ENCODE measurements at regions not wholly inside any gene's neighbourhood (a gene's known extent, or its start where the extent isn't known, plus 50 kb on each side); places are given as distances from the start of the nearest gene placed in this dataset.
"Not testable (repeated sequence)": the region's sequence is repeated elsewhere in the genome, so short reads cannot be mapped to it uniquely, and the experiment has no call there.

DNA sequence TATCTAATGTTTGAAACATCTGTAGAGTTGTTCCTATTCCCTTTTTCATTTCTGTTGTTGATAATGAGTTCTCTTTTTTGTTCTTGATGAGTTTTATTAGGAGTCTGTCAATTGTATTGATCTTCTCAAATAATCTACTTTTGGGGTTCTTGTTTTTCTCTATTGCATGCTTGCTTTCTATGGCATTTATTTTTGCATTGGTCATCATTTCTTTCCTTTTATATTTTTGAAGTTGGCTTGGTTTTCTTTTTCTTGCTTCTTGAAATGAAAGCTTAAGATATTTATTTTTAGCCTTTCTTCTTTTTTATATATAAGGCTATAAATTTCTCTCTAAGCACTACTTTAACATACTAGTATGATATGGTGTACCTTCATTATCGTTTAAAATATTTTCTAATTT lies 381.8 kb downstream of the NPHP4 start:
- in situ Hi-C loops (cut with MboI; ENCODE audit: low sequenced_read_pairs), result no loop called here

DNA sequence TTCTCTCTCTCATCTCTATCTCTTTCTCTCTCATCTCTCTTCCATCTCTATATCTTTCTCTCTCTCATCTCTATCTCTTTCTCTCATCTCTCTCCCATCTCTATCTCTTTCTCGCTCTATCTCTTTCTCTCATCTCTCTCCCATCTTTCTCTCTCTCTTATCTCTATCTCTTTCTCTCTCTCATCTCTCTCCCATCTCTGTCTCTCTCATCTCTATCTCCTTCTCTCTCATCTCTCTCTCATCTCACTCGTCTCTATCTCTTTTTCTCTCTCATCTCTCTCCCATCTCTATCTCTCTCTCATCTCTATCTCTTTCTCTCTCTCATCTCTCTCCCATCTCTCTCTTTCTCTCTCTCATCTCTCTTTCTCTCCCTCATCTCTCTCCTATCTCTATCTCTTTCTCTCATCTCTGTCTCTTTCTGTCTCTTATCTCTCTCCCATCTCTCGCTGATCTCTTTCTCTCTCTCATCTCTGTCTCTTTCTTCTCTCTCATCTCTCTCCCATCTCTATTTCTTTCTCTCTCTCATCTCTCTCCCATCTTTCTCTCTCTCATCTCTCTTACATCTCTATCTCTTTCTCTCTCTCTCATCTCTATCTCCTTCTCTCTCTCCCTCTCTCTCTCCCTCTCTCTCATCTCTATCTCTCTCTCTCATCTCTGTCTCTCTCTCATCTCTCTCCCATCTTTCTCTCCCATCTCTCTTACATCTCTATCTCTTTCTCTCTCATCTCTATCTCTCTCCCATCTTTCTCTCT lies 388.7 kb downstream of the NPHP4 start:
- in situ Hi-C loops (cut with MboI; ENCODE audit: low sequenced_read_pairs), result no loop called here

DNA sequence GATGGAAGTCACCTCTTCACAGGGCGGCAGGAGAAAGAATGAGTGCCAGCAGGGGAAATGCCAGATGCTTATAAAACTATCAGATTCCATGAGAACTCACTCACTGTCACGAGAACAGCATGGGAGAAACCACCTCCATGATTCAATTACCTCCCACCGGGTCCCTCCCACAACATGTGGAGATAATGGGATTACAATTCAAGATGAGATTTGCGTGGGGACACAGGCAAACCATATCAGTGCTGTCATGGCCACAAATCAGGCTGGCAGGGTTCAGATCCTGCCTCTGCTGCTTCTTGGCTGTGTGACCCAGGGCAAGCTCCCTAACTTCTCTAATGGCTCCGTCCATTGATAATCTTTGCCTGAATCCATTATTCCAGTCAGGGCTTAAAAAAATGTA lies 389.5 kb downstream of the NPHP4 start:
- in situ Hi-C loops (cut with MboI; ENCODE audit: low sequenced_read_pairs), result not testable (repeated sequence)

DNA sequence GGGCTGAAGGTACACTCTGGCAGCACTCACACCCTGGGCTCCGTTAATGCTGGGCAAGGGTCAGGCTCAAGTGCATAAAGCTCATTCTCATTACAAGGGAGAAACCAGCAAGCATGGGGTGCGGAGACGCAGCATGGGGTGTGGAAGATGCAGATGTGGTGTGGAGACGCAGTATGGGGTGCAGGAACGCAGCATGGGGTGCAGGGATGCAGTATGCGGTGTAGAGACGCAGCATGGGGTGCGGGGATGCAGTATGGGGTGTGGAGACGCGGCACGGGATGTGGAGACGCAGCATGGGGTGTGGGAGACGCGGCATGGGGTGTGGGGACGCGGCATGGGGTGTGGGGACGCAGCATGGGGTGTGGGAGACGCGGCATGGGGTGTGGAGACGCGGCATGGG lies 390.7 kb downstream of the NPHP4 start:
- in situ Hi-C loops (cut with MboI; ENCODE audit: low sequenced_read_pairs), result no loop called here

DNA sequence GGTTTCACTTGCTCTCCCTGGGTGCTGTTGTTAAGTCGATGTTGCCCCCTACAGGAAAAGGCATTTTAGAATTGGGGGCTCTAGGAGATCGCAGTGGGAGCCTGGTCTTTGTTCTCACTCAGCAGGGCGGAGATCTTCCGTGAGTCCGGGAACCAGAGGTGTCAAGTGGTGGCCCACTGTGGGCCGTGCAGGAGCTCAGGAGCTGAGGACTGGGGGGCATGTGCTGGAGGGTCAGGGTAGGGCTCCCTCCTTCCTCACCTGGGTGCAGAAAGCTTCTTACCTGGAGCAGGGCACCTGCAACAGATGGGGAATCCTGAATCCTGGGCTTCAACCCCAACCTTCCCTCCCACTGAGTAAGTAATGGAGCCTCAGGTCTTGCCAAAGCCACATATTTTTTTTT lies 392.7 kb downstream of the NPHP4 start:
- in situ Hi-C loops (cut with MboI; ENCODE audit: low sequenced_read_pairs), result no loop called here

DNA sequence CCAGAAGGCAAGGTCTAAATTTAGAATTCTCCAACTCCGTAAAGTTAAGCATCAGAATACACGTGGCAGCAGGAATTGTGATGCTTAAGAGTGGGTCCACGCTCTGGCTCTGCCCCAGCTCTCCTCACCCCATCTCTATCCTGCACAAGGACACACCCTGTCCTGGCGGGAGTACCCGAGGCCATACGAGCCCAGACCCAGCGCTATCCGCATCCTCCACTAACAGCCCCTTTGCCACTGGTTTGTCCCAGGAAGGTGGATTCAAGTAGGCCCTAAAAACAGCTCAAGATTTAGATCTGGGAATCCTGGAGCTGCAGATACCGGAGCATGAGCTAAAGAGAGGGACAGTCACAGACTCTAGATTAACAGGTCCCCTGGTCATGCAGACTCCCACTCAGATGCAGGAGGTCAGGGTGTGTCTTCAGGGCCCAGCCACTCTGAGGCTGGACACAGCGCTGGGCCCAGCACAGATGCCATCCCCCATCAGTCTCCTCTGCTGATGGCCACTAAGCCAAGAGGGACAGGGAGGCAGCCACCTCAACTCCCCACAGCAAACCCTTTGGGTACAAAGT lies 393.3 kb downstream of the NPHP4 start:
- in situ Hi-C loops (cut with MboI; ENCODE audit: low sequenced_read_pairs), result no loop called here

DNA sequence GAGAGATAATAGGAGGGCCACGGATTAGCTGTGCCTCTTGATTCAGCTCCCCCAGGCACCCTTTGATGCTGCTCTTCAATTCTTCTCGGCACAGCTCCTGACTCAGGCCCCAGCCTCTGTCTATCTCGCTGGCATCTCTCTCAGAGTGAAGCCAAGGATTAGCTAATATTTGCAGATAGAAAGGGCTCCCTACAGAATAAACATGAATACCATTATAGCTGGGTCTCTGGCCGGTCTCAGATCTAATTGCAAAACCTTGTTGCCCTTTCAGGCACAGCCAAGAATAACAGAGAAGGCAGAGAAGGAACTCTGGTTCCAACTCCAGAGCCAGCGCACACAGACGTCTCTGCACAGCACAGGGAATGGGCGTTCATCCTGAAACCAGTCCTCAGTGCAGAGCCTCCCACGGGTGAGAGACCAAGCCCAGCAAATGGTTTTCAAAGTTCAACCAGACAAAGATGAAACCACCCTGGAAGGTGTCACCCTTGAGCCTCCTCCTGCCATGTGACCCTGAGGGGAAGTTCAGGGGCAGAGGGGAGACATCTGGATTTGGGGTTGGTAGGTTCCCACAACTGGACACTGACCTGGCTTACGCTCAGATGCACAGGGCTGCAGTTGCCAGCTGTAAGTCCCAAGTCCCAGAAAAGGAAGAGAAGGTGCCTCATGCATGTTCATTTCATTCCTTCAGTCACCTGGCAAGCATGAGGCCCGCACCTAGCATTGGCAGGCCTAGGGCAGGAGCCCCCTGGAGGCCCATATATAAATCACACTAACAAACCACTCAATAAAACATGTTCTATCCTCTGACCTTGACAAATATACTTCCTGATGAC lies 394.0 kb downstream of the NPHP4 start:
- in situ Hi-C loops (cut with MboI; ENCODE audit: low sequenced_read_pairs), result no loop called here

DNA sequence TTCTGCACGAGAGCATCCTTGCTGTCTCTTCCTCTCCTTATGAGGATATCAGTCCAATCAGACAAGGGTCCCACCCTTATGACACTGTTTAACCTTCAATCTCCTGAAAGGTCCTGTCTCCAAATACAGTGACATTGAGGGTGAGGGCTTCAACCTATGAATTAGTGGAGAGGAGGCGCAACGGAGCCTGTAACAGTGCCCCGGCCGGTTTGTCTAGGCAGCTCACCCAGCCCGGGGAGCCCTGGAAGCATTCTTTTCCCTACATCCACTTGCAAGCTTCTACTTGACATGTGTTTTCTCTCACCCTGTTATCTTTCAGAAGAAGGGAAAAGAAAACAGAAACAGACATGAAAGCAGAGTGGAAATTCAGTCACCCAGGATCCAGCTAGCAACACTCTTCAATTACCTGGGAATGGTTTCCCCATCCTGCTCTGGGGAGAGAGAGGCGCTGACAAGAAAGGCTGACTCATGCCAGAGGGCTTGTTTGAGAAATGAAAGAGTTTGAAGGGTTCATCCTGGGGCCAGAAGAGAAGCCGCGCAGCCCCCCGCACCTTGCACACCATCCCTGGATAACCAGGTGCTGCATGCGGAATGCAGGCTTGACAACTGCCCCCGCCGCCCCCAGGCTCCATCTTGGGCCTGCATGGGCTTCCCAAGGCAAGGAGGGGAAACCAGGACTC lies 394.9 kb downstream of the NPHP4 start:
- in situ Hi-C loops (cut with MboI; ENCODE audit: low sequenced_read_pairs), result no loop called here

DNA sequence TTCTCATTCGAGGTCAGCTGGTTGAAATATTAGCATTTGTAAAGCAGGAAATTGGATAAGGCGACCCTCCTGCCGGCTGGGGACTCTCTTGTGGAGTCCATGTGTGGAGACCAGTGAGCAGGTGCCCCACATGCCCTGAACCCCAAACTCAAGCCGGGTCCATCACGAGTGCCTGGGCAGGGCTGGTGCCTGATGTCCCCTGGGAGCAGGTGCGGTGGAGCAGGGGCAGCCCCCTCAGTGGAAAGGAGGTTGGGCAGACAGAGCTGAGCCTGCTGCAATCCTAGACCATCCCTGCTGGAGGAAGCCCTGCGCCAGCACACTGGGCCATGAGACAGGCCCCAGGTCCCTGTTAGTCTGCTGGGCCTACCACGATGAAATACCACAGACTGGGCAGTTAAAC lies 395.6 kb downstream of the NPHP4 start:
- in situ Hi-C loops (cut with MboI; ENCODE audit: low sequenced_read_pairs), result no loop called here

DNA sequence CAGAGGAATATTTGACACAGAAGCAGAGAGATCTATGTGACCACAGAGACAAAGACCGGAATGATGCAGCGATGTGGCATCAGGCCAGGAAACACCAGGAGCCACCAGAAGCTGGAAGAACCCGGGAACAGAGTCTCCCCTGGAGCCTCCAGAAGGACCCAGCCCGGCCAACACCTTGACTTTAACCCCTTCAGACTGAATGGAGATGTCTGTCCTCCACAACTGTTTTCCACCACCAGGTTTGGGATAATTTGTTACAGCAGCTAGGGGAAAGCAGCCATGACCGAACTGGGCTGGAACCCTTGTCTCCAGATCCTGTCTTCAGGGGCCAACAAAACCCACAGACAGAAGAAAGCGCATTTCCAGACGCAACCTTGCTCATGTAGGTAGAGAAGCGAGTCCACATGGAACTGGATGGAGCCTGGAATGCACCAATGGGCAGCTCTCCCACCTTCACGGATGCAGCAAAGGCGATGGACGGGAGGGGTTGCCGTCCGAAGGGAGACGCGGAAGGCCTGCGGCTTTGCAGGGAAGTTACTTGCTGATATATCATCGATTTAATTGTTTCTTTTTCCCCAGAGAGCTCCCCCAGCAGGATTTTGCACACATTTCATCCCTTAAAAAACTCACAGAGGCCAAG lies 396.6 kb downstream of the NPHP4 start:
- in situ Hi-C loops (cut with MboI; ENCODE audit: low sequenced_read_pairs), result no loop called here

DNA sequence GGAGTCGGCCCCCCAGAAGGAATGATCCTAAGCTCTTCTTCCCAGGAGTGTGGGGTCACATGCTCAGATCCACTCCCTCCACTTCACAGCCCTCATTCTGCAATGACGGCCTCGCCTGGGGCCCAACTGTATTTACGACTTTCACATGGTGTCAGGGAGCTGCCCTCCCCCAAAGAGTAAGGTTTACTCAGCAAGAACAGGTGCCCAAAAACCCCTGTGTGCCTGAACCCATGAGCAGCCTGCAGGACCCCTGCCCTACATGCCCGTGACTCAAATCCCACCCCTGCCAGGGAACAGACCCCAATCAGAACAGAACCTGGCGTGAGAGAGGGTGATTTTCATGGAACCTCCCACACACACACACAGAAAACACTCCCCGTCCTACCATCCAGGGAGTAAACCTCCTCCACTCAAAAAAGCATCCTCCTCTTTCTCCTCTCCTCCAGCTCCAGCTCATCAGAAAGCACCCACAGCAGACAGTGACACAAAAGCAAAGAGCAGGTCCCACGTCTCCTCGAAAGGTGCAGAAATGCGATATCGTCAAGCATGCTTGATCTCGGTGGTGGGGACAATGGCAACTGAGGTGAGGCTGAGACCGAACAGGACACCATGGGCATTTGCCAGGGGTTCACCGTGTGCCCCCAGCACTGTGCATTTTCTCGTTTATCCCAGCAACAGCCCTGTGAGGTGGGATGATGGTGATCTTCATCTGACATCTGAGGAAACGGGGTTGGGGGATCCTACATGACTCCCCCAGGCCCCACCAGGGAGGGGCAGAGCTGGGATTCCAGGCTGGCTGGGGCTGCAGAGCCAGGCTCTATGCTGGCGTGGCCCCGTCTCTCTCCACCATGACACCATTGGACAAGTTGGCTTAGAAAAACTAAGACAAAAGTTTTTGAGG lies 397.9 kb downstream of the NPHP4 start:
- in situ Hi-C loops (cut with MboI; ENCODE audit: low sequenced_read_pairs), result no loop called here

DNA sequence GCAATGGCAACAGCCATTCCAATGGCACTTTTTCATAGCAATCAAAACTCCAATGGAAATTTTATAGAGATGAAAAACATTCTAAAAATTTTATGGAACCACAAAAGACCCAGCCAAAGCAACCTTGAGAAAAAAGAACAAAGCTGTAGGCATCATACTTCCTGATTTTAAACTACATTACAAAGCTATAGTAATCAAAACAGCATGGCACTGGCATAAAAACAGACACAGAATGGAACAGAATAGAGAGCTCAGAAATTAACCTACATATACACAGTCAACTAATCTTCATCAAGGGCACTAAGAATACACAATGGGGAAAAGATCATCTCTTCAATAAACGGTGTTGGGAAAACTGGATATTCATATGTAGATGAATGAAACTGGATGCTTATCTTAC lies 401.5 kb downstream of the NPHP4 start:
- in situ Hi-C loops (cut with MboI; ENCODE audit: low sequenced_read_pairs), result no loop called here

DNA sequence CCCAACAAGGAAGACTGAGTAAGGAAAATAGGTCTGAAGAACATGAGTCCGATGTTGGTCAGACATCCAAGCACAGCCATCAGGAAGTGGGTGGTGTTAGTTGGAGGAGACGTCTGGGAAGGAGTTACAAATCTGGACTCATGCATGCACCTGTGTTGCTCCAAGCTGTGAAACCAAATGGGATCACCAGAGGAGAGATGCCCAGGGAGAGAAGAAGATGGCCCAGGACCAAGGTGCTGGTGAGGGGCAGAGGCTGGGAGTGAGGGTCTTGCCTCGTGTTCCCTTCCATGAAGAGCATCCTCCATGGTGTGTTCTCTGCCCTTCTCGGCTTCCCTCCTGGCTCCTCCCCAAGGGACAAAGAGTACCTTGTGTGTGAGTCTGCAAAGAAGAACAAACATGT lies 405.6 kb downstream of the NPHP4 start:
- in situ Hi-C loops (cut with MboI; ENCODE audit: low sequenced_read_pairs), result no loop called here

DNA sequence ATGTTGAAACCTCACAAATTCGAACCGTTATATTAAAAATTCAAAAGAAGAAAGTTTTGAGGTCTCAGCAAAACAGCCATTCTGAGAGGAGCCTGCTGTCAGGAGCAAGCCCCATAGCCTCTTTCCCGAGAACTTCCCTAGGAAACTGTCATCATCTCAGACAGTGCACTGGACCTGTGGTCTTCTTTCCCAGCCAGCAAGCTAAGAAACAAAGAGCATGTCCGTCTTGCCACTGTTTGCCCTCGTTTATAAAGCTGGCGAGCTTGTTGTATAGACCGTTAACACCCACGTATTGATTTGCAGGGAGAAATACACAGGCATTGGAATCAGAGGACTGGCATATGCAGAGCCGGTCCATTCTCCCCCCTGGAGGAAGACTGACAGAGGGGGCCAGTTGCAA lies 407.0 kb downstream of the NPHP4 start:
- in situ Hi-C loops (cut with MboI; ENCODE audit: low sequenced_read_pairs), result no loop called here

DNA sequence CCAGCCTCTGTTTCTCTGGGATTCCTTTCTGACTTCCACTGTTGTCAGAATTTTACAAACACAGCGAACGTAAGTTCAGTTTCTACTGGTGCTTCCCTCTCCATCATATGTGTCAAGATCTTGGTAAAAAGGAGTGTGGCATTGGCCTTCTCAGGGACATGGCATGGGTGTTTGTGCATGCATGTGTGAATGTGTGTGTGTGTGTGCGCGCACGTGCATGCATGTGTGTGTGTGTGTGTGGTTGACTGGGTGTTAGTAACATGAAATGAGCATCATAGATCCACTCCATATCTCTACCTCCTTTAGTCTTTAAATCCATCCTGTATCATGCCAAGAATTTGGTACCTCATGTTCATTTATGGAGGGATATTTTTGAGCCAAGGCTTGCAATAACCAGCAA lies 411.3 kb downstream of the NPHP4 start:
- in situ Hi-C loops (cut with MboI; ENCODE audit: low sequenced_read_pairs), result no loop called here

DNA sequence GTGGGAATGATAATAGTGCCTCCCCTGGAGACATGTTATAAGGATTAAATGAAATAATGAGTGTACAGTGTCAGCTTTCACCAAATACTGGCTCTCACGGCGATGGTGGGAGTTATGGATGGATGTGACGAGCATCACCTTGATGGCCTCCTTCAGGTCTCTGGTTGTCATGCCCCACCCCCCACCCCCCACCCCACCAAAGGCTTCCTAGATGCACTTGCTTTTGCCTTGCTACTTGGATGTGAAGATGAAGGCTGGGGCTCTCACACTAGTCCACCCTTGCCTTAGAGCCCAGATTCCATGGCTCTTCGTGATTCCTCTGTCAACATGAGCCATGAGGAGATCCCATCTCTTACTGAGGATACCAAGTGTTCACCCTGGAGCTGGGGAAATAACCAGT lies 412.3 kb downstream of the NPHP4 start:
- in situ Hi-C loops (cut with MboI; ENCODE audit: low sequenced_read_pairs), result no loop called here

DNA sequence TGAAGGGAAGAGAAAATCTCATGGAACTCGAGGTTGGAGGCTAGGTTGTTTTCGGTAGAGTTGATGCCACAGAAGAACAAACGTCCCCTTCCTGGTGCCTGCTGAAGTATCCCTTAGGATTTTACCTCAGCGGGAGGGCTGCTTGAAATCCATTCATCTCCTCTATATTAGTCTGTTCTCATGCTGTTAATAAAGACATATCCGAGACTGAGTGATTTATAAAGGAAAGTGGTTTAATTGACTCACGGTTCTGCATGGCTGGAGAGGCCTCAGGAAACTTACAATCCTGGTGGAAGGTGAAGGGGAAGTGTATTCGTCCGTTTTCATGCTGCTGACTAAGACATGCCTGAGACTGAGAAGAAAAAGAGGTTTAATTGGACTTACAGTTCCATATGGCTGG lies 413.5 kb downstream of the NPHP4 start:
- in situ Hi-C loops (cut with MboI; ENCODE audit: low sequenced_read_pairs), result no loop called here

DNA sequence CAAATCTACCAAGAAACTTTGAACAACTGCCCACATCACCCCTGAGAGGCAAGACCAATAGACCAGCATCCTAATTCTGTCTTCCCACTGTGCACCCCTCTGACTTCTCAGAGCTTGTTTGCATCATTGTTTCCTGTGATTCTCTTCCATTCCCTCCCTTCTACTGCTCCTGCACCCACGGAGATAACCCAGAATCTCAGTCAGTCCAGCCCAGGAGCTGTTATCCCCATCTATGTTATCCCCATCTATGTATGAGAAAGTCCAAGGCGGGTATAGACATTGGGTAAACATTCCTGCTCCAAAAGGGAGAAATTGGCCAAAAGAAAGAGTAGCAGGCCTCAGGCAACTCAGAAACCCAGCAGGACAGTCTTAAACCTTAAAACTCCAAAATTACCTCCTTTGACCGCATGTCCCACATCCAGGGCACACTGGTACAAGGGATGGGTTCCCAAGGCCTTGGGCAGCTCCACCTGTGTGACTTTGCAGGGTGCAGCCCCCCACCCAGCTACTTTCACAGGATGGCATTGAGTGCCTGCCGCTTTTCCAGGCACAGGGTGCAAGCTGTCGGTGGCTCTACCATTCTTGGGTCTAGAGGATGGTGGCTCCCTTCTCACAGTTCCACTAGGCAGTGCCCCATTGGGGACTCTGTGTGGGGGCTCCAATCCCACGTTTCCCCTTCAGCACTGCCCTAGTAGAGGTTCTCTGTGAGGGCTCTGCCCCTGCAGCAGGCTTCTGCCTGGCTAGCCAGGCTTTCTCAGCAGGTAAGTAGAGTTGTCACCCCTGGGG lies 414.8 kb downstream of the NPHP4 start:
- in situ Hi-C loops (cut with MboI; ENCODE audit: low sequenced_read_pairs), result no loop called here

DNA sequence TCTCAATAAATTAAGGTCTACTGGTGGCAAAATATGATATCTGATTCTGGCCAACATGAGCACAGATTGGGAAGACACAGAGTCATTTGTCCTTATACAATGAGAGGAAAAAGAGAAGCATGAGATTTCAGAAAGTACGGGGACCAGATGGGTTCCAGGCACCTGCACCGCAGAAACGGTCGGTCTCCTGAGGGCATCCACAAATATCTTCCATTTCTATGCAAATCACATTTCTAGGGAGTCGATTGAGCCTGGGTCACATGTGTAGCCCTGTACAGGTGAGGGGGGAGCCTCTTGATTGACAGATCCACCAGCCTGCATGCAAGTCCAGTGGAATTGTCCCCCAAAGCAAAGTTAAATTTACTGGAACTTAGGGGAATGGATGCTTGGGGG lies 415.6 kb downstream of the NPHP4 start:
- in situ Hi-C loops (cut with MboI; ENCODE audit: low sequenced_read_pairs), result no loop called here

Measured in HL-60/S4 (cell line).